Kidney (tissue), 13 donors: ENCODE measurements at regions not wholly inside any gene's neighbourhood (a gene's known extent, or its start where the extent isn't known, plus 50 kb on each side); places are given as distances from the start of the nearest gene placed in this dataset.
"Not testable (repeated sequence)": the region's sequence is repeated elsewhere in the genome, so short reads cannot be mapped to it uniquely, and the experiment has no call there.

ENCODE experiments used
- DNase-seq, 5 donors: peaks; one replicate each; pipeline ENCODE4 v3.0.0-alpha.2; 2013 to 2020
- FAIRE-seq: peaks from 2 replicates; lab custom pipeline; 2012; peaks lifted over from hg19 to GRCh38; lab: Jason Lieb, UNC
- H3K27ac ChIP-seq, 2 donors: one replicate each; pipeline ENCODE4 v1.7.0; 2013; ENCODE audit warnings: low read depth in 2 of 2, low read length in 2 of 2, inconsistent platforms in 1 of 2
- H3K27me3 ChIP-seq: one replicate; pipeline ENCODE4 v1.7.1; 2013; ENCODE audit warnings: low read length, inconsistent platforms; ENCODE audit not compliant: control insufficient read depth, insufficient read depth
- H3K36me3 ChIP-seq, 3 donors: one replicate each; pipeline versions ENCODE4 v1.7.0 to v1.7.1; 2013; ENCODE audit warnings: low read length in 3 of 3, control low read depth in 1 of 3, inconsistent platforms in 1 of 3; ENCODE audit not compliant: insufficient read depth in 3 of 3, control insufficient read depth in 2 of 3
- H3K4me1 ChIP-seq, 3 donors: one replicate each; pipeline versions ENCODE4 v1.7.0 to v1.7.1; 2013; ENCODE audit warnings: low read length in 3 of 3, inconsistent platforms in 1 of 3, low read depth in 1 of 3; ENCODE audit not compliant: control insufficient read depth in 2 of 3, insufficient read depth in 2 of 3
- H3K4me3 ChIP-seq, 3 donors: one replicate each; pipeline versions ENCODE4 v1.7.0 to v1.8.1; 2013; ENCODE audit warnings: low read length in 3 of 3, control low read depth in 1 of 3, inconsistent platforms in 1 of 3
- H3K9ac ChIP-seq, 3 donors: one replicate each; pipeline versions ENCODE4 v1.7.0 to v1.7.1; 2013; ENCODE audit warnings: low read length in 3 of 3, control low read depth in 1 of 3, inconsistent platforms in 1 of 3
- H3K9me3 ChIP-seq, 3 donors: one replicate each; pipeline versions ENCODE4 v1.7.0 to v1.7.1; 2013; ENCODE audit warnings: low read length in 3 of 3, control low read depth in 1 of 3, inconsistent platforms in 1 of 3; ENCODE audit not compliant: control insufficient read depth in 2 of 3, insufficient read depth in 1 of 3
- CTCF ChIP-seq: IDR thresholded peaks from 3 replicates; pipeline ENCODE4 v1.5.1; 2012; ENCODE audit warnings: mild to moderate bottlenecking, moderate library complexity, borderline replicate concordance; ENCODE audit not compliant: insufficient read depth; ENCODE audit errors: extremely low read depth
- intact Hi-C: fragments of 100-400 bp; cut with DNase I; formaldehyde crosslinking; loops from one replicate; pipeline ENCODE4 v1.11.1; 2022
- donor health status: control.
- donor health status: control.
- donor health status: control.
- donor health status: control.
- donor health status: control.
- donor health status: DM: yes; HTN: yes; CAD: no.
- donor health status: Normal renal cell carcinoma (clear cell type).

GRCh38 chr6:3672339-3672738, 79.2 kb downstream of the PXDC1 start:
- intact Hi-C loops, H3K27me3 ChIP-seq, H3K9ac ChIP-seq, DNase-seq, H3K36me3 ChIP-seq, FAIRE-seq, H3K9me3 ChIP-seq, H3K4me3 ChIP-seq, H3K4me1 ChIP-seq, H3K27ac ChIP-seq: not testable (repeated sequence)

DNA sequence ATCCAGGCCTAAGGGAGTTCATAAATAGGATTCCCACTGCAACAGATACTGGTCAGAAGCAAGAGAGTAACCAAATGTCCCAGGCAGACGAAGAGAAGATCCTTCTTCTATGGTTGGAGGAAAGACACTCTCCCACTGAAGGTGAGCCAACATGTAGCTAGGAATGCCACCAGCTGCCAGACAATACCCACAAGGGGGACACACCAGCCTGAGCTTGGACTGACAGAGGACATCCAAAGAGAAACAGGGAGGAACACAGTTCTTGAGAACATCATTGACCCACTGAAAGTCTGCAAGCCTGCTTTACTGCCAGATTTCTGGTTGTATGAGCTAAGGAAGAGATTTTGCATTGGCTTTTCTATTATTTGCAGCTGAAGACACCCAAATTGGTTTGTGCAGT, 80.1 kb downstream of the PXDC1 start:
- Histone ChIP-seq H3K4me3 (no peak overlapping the region), H3K36me3 (no peaks in the 10 kb centered on the region), H3K27me3 (no peaks in the 10 kb centered on the region), H3K27ac (no peak overlapping the region), H3K4me1 (no peaks in the 10 kb centered on the region), H3K9ac (no peak overlapping the region), H3K9me3 (no peaks in the 10 kb centered on the region)
- no peak for TF ChIP-seq CTCF
- intact Hi-C loops = no loop called here
- FAIRE-seq = no peak
- DNase-seq = no peak

GRCh38 chr6:3670356-3670755, 81.2 kb downstream of the PXDC1 start:
- H3K27ac ChIP-seq = no peak overlapping the region
- no peaks in the 10 kb centered on the region for H3K36me3 ChIP-seq
- DNase-seq (no peak), FAIRE-seq (no peak)
- H3K9ac ChIP-seq = no peak overlapping the region
- TF ChIP-seq CTCF = no peak
- intact Hi-C loops = no loop called here
- no peaks in the 10 kb centered on the region for H3K9me3 ChIP-seq
- H3K27me3 ChIP-seq = no peaks in the 10 kb centered on the region
- no peak overlapping the region for H3K4me3 ChIP-seq
- no peaks in the 10 kb centered on the region for H3K4me1 ChIP-seq

DNA sequence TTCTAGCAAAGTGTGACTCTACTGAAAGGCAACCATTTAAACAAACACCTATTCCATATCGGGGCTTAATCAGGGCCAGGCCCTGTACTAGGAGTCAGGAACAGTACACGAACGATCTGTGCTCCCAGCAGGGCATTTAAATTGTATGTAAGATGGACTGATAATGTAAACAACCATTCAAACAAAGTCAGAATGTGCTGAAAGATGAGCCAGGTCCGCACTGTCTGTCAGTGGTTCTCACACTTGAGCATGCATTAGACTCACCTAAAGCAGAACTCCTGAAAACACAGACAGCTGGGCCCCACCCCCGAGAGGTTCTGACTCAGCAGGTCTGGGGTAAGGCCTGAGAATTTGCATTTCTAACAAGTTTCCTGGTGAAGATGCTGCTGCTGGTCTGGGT, 81.6 kb downstream of the PXDC1 start:
- FAIRE-seq (no peak), DNase-seq (no peak)
- no peaks in the 10 kb centered on the region for H3K9me3 ChIP-seq
- H3K9ac ChIP-seq = no peak overlapping the region
- no peaks in the 10 kb centered on the region for H3K36me3 ChIP-seq
- no peak for TF ChIP-seq CTCF
- H3K27ac ChIP-seq = no peak overlapping the region
- H3K4me3 ChIP-seq = no peak overlapping the region
- no peaks in the 10 kb centered on the region for H3K4me1 ChIP-seq
- intact Hi-C loops = no loop called here
- H3K27me3 ChIP-seq = no peaks in the 10 kb centered on the region
